H1 (cell line): ENCODE measurements at regions not wholly inside any gene's neighbourhood (a gene's known extent, or its start where the extent isn't known, plus 50 kb on each side); places are given as distances from the start of the nearest gene placed in this dataset.

Experiments
- CTCF ChIA-PET: fragments of 300-600 bp; sonication (Branson Sonifier 250); formaldehyde crosslinking; loops from one replicate; lab custom pipeline; 2021; ENCODE audit not compliant: partially characterized antibody; lab: Charles Lee
- POLR2A ChIA-PET: fragments of 300-600 bp; sonication (Branson Sonifier 250); formaldehyde crosslinking; loops from one replicate; lab custom pipeline; 2021; ENCODE audit warnings: inconsistent platforms; ENCODE audit not compliant: partially characterized antibody; lab: Charles Lee
- DNase-seq, 2 experiments: peaks; one replicate each; pipeline versions ENCODE4 v3.0.0 to v3.0.0-alpha.2; 2010 to 2022; ENCODE audit warnings: low spot score in 2 of 2, low read depth in 1 of 2, mixed read lengths in 1 of 2
- FAIRE-seq: peaks from 2 replicates; lab custom pipeline; 2011; peaks lifted over from hg19 to GRCh38; lab: Jason Lieb, UNC
- H2AFZ ChIP-seq: 2 replicates; pipeline ENCODE4 v1.8.1; 2012; ENCODE audit warnings: low read length, inconsistent platforms
- H2AK5ac ChIP-seq: 2 replicates; pipeline ENCODE4 v1.6.1; 2013; ENCODE audit warnings: low read depth, low read length
- H2BK120ac ChIP-seq: replicated peaks from 2 replicates; pipeline ENCODE3; 2013; ENCODE audit warnings: low read depth, low read length, inconsistent platforms
- H2BK12ac ChIP-seq: 2 replicates; pipeline ENCODE4 v1.6.1; 2013; ENCODE audit warnings: low read depth, low read length
- H2BK15ac ChIP-seq: 2 replicates; pipeline ENCODE4 v1.6.1; 2013; ENCODE audit warnings: low read length
- H2BK20ac ChIP-seq: 2 replicates; pipeline ENCODE4 v1.6.1; 2013; ENCODE audit warnings: low read length
- H2BK5ac ChIP-seq: 2 replicates; pipeline ENCODE4 v1.6.1; 2013; ENCODE audit warnings: low read depth, low read length
- H3K14ac ChIP-seq: 2 replicates; pipeline ENCODE4 v1.6.1; 2013; ENCODE audit warnings: inconsistent platforms; ENCODE audit not compliant: insufficient read length
- H3K18ac ChIP-seq: 2 replicates; pipeline ENCODE4 v1.6.1; 2013; ENCODE audit warnings: low read length; ENCODE audit errors: extremely low read depth
- H3K23ac ChIP-seq: 2 replicates; pipeline ENCODE4 v1.6.1; 2013; ENCODE audit warnings: inconsistent platforms; ENCODE audit not compliant: insufficient read length
- H3K23me2 ChIP-seq: 2 replicates; pipeline ENCODE4 v1.6.1; 2013; ENCODE audit warnings: low read depth, low read length
- H3K27ac ChIP-seq: 2 replicates; pipeline ENCODE4 v1.6.1; 2011; ENCODE audit warnings: low read depth, low read length, inconsistent platforms
- H3K27me3 ChIP-seq, 4 experiments: replicated peaks in 1 of 4; 1 replicate in 1 of 4; 2 replicates in 3 of 4; pipeline versions ENCODE4 v1.6.1 to v1.8.1; 2011 to 2013; ENCODE audit warnings: low read length in 3 of 4, mild to moderate bottlenecking in 3 of 4, inconsistent platforms in 2 of 4, mixed read lengths in 2 of 4, moderate library complexity in 1 of 4; ENCODE audit not compliant: control insufficient read depth in 3 of 4, insufficient read depth in 3 of 4; ENCODE audit errors: extremely low read depth in 1 of 4
- H3K36me3 ChIP-seq, 4 experiments: 2 replicates each; pipeline versions ENCODE4 v1.6.1 to v1.8.1; 2011 to 2013; ENCODE audit warnings: mild to moderate bottlenecking in 4 of 4, low read length in 3 of 4, moderate library complexity in 2 of 4, control low read depth in 1 of 4, inconsistent platforms in 1 of 4; ENCODE audit not compliant: insufficient read depth in 4 of 4, control insufficient read depth in 2 of 4
- H3K4ac ChIP-seq: replicated peaks from 2 replicates; pipeline ENCODE3; 2013; ENCODE audit warnings: low read length, low read depth, mixed read lengths, inconsistent platforms; ENCODE audit not compliant: insufficient read length
- H3K4me1 ChIP-seq, 4 experiments: replicated peaks in 1 of 4; 1 replicate in 1 of 4; 2 replicates in 3 of 4; pipeline versions ENCODE4 v1.6.1 to v1.8.1; 2011 to 2013; ENCODE audit warnings: low read length in 3 of 4, inconsistent platforms in 2 of 4, mixed read lengths in 1 of 4; ENCODE audit not compliant: insufficient read depth in 4 of 4, control insufficient read depth in 3 of 4
- H3K4me2 ChIP-seq, 2 experiments: 2 replicates each; pipeline versions ENCODE4 v1.6.1 to v1.8.1; 2011 to 2013; ENCODE audit warnings: low read depth in 2 of 2, low read length in 2 of 2, control low read depth in 1 of 2, inconsistent platforms in 1 of 2, mild to moderate bottlenecking in 1 of 2; ENCODE audit not compliant: insufficient read depth in 1 of 2
- H3K4me3 ChIP-seq, 4 experiments: fragments of 200-600, 300-600 bp in 1 of 4; sonication (generic), shearing (Covaris generic), sonication (Bioruptor Twin) in 1 of 4; 2 replicates each; pipeline versions ENCODE4 v1.5.1 to v1.8.1; 2011 to 2016; ENCODE audit warnings: low read length in 4 of 4, low read depth in 3 of 4, control low read depth in 2 of 4, inconsistent platforms in 2 of 4, mild to moderate bottlenecking in 2 of 4, mixed read lengths in 1 of 4, moderate library complexity in 1 of 4; ENCODE audit not compliant: insufficient read depth in 2 of 4; ENCODE audit errors: extremely low read depth in 1 of 4
- H3K56ac ChIP-seq: replicated peaks from 2 replicates; pipeline ENCODE3; 2013; ENCODE audit warnings: low read depth, mild to moderate bottlenecking, mixed read lengths, low read length, inconsistent platforms; ENCODE audit not compliant: insufficient read length
- H3K79me1 ChIP-seq: 2 replicates; pipeline ENCODE4 v1.6.1; 2013; ENCODE audit warnings: low read depth, low read length, control low read depth
- H3K79me2 ChIP-seq, 2 experiments: 2 replicates each; pipeline versions ENCODE4 v1.6.1 to v1.8.1; 2012 to 2013; ENCODE audit warnings: low read length in 2 of 2, mild to moderate bottlenecking in 2 of 2, inconsistent platforms in 1 of 2; ENCODE audit not compliant: insufficient read depth in 2 of 2, control insufficient read depth in 1 of 2
- H3K9ac ChIP-seq, 4 experiments: replicated peaks in 1 of 4; 1 replicate in 1 of 4; 2 replicates in 3 of 4; pipeline versions ENCODE4 v1.6.1 to v1.8.1; 2011 to 2013; ENCODE audit warnings: low read depth in 3 of 4, low read length in 3 of 4, control low read depth in 2 of 4, mild to moderate bottlenecking in 2 of 4, moderate library complexity in 2 of 4, inconsistent platforms in 1 of 4; ENCODE audit errors: extremely low read depth in 1 of 4
- H3K9me3 ChIP-seq, 2 experiments: 2 replicates each; pipeline versions ENCODE4 v1.6.1 to v1.8.1; 2012 to 2013; ENCODE audit warnings: mild to moderate bottlenecking in 2 of 2, moderate library complexity in 2 of 2, control low read depth in 1 of 2, inconsistent platforms in 1 of 2, low read depth in 1 of 2, low read length in 1 of 2, mixed read lengths in 1 of 2; ENCODE audit not compliant: insufficient read depth in 2 of 2
- H4K20me1 ChIP-seq, 2 experiments: replicated peaks in 1 of 2; 2 replicates each; pipeline versions ENCODE3 to v1.8.1; 2011 to 2013; ENCODE audit warnings: inconsistent platforms in 2 of 2, low read length in 2 of 2, mild to moderate bottlenecking in 1 of 2; ENCODE audit not compliant: insufficient read depth in 2 of 2, control insufficient read depth in 1 of 2
- H4K5ac ChIP-seq: 2 replicates; pipeline ENCODE4 v1.6.1; 2013; ENCODE audit warnings: low read length, low read depth, mixed read lengths, inconsistent platforms; ENCODE audit not compliant: insufficient read length
- H4K8ac ChIP-seq: 2 replicates; pipeline ENCODE4 v1.8.0; 2013; ENCODE audit warnings: mild to moderate bottlenecking, moderate library complexity, low read length, inconsistent platforms; ENCODE audit not compliant: insufficient read depth; ENCODE audit errors: extremely low read depth
- H4K91ac ChIP-seq: replicated peaks from 2 replicates; pipeline ENCODE3; 2013; ENCODE audit warnings: low read length, mixed read lengths, inconsistent platforms; ENCODE audit not compliant: insufficient read length
- ASH2L ChIP-seq: fragments of 200-600, 300-600 bp; sonication (generic); IDR thresholded peaks from one replicate; pipeline ENCODE4 v1.7.1; 2017; ENCODE audit warnings: low read length
- CBX8 ChIP-seq: fragments of 300-800, 300-1000 bp; sonication (generic); IDR thresholded peaks from 2 replicates; pipeline ENCODE4 v1.7.1; 2016; ENCODE audit warnings: low read depth, low read length, borderline replicate concordance
- CEBPB ChIP-seq: IDR thresholded peaks from 2 replicates; pipeline ENCODE4 v1.6.1; 2012; ENCODE audit warnings: low read depth, low read length
- EZH2 ChIP-seq: fragments of 200-600 bp; sonication (generic); IDR thresholded peaks from 2 replicates; pipeline ENCODE4 v1.7.1; 2012; ENCODE audit warnings: low read depth, mild to moderate bottlenecking, moderate library complexity, low read length, inconsistent platforms; ENCODE audit not compliant: severe bottlenecking
- JUN ChIP-seq: IDR thresholded peaks from 2 replicates; pipeline ENCODE4 v1.6.1; 2011; ENCODE audit warnings: low read depth, mild to moderate bottlenecking, improper control_type of control experiment, low read length
- KDM4A ChIP-seq: IDR thresholded peaks from one replicate; pipeline ENCODE4 v1.7.1; 2012; ENCODE audit warnings: low read depth, mild to moderate bottlenecking, moderate library complexity, low read length, inconsistent platforms; ENCODE audit not compliant: severe bottlenecking
- POLR2A ChIP-seq, 2 experiments: IDR thresholded peaks; 1 replicate in 1 of 2; 2 replicates in 1 of 2; pipeline ENCODE4 v1.6.1; 2011; ENCODE audit warnings: low read depth in 2 of 2, low read length in 2 of 2, mild to moderate bottlenecking in 2 of 2; ENCODE audit errors: control extremely low read depth in 1 of 2
- SP1 ChIP-seq: IDR thresholded peaks from 2 replicates; pipeline ENCODE4 v1.6.1; 2011; ENCODE audit warnings: low read depth, low read length
- SP2 ChIP-seq: IDR thresholded peaks from 2 replicates; pipeline ENCODE4 v1.6.1; 2012; ENCODE audit warnings: mild to moderate bottlenecking, low read length, inconsistent platforms
- TAF1 ChIP-seq: IDR thresholded peaks from 2 replicates; pipeline ENCODE4 v1.6.1; 2011; ENCODE audit warnings: mild to moderate bottlenecking, low read depth, low read length
- WGBS, 2 experiments: shearing (Covaris generic) in 1 of 2; methylation state at CpG; one replicate each; pipeline versions ENCODE4 v1.1.6 to v1.1.7; 2013 to 2015; ENCODE audit warnings: low lambda C conversion rate in 2 of 2, mixed read lengths in 2 of 2, inconsistent platforms in 1 of 2, low coverage in 1 of 2, missing lambda C conversion rate in 1 of 2; ENCODE audit not compliant: insufficient replicate concordance in 2 of 2, insufficient coverage in 1 of 2, insufficient read length in 1 of 2; ENCODE audit errors: extremely low coverage in 1 of 2, missing lambda C conversion rate in 1 of 2; 5-methylcytosine and 5-hydroxymethylcytosine counted together
- TF ChIP-seq, protein P1 (sequence below): IDR thresholded peaks from 2 replicates; pipeline ENCODE4 v1.6.1; 2012; ENCODE audit warnings: inconsistent platforms

- Histone ChIP-seq H3K9me3 (no peaks in the 10 kb centered on the region), H2AFZ (no peak overlapping the region), H3K56ac (no peak overlapping the region), H3K14ac (no peak overlapping the region), H3K79me1 (no peaks in the 10 kb centered on the region), H3K23me2 (no peaks in the 10 kb centered on the region), H3K9ac (no peak overlapping the region), H3K18ac (no peak overlapping the region), H3K36me3 (no peaks in the 10 kb centered on the region)
- 50% methylated on average over 2 of the region's 2 CpGs; no CpG with 5 or more reads in 1 of the 2 experiments for WGBS, 2 experiments
- TF ChIP-seq, protein P1, sequence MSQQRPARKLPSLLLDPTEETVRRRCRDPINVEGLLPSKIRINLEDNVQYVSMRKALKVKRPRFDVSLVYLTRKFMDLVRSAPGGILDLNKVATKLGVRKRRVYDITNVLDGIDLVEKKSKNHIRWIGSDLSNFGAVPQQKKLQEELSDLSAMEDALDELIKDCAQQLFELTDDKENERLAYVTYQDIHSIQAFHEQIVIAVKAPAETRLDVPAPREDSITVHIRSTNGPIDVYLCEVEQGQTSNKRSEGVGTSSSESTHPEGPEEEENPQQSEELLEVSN: no peak
- no peak for TF ChIP-seq EZH2
- TF ChIP-seq TAF1: no peak
- no peak for TF ChIP-seq CEBPB
- no peak for TF ChIP-seq SP2
- TF ChIP-seq SP1: no peak
- TF ChIP-seq JUN: no peak
- no peak for TF ChIP-seq CBX8
- no peak for TF ChIP-seq ASH2L
- no peak for TF ChIP-seq POLR2A (IDR thresholded peaks at IDR 0.05; ENCODE audit: control extremely low read depth in 1 of 2, low read depth in 2 of 2, low read length in 2 of 2)
- TF ChIP-seq KDM4A: no peak
- TF ChIP-seq, all 59 proteins: peak for 0
- H4K8ac ChIP-seq: no peak overlapping the region
- no peak overlapping the region for H3K4ac ChIP-seq
- H2BK120ac ChIP-seq: no peak overlapping the region
- no peaks in the 10 kb centered on the region for H3K27me3 ChIP-seq
- H3K79me2 ChIP-seq: no peaks in the 10 kb centered on the region
- no peak overlapping the region for H3K27ac ChIP-seq
- no peak overlapping the region for H2BK20ac ChIP-seq
- no peaks in the 10 kb centered on the region for H4K20me1 ChIP-seq
- ChIA-PET POLR2A (no interaction called here), CTCF (no interaction called here)
- DNase-seq (no peak), FAIRE-seq (no peak)
- H3K4me1 ChIP-seq: no peaks in the 10 kb centered on the region
- no peak overlapping the region for H2BK15ac ChIP-seq
- H4K5ac ChIP-seq: no peak overlapping the region
- H2BK12ac ChIP-seq: no peak overlapping the region
- no peak overlapping the region for H3K4me2 ChIP-seq
- no peak overlapping the region for H2AK5ac ChIP-seq
- no peak overlapping the region for H2BK5ac ChIP-seq
- H3K23ac ChIP-seq: no peak overlapping the region
- H3K4me3 ChIP-seq: no peak overlapping the region
- no peak overlapping the region for H4K91ac ChIP-seq
Observed at GRCh38 chr14:26338231-26338630, 259.6 kb downstream of the NOVA1 start.
